IMR-90 (cell line): ENCODE measurements at regions not wholly inside any gene's neighbourhood (a gene's known extent, or its start where the extent isn't known, plus 50 kb on each side); places are given as distances from the start of the nearest gene placed in this dataset.

Experiments used
- ATAC-seq: fragments of 200-7000 bp; cut with Tn5 transposase; 2 replicates; pipeline ENCODE4 v1.9.1; 2020; ENCODE audit warnings: low read depth, mild to moderate bottlenecking, moderate library complexity
- BruUV-seq: library from RNA; stranded (reverse); fragments of 400-500 nt; replicated peaks from 2 replicates; lab custom pipeline; 2021; lab: Mats Ljungman, UMichigan
- CTCF ChIA-PET: fragments of 300-600 bp; formaldehyde crosslinking; extraction: SDS; loops from one replicate; lab custom pipeline; 2021; ENCODE audit warnings: antibody characterized with exemption; lab: Yijun Ruan, JAX
- POLR2A ChIA-PET: fragments of 300-600 bp; sonication (Branson Sonifier 250); formaldehyde crosslinking; loops from one replicate; lab custom pipeline; 2022; ENCODE audit warnings: antibody characterized with exemption; ENCODE audit not compliant: unreplicated experiment; lab: Charles Lee
- DNase-seq: peaks from one replicate; pipeline ENCODE4 v3.0.0; 2013
- H2AFZ ChIP-seq: replicated peaks from 2 replicates; pipeline ENCODE3; 2013; ENCODE audit warnings: low read length, mild to moderate bottlenecking; ENCODE audit not compliant: poor library complexity
- H2AK5ac ChIP-seq: 2 replicates; pipeline ENCODE4 v1.6.1; 2013; ENCODE audit warnings: low read depth, low read length, inconsistent platforms
- H2AK9ac ChIP-seq: replicated peaks from 2 replicates; pipeline ENCODE3; 2013; ENCODE audit warnings: mild to moderate bottlenecking, low read depth, low read length, moderate library complexity; ENCODE audit not compliant: poor library complexity
- H2BK120ac ChIP-seq: 2 replicates; pipeline ENCODE4 v1.6.1; 2013; ENCODE audit warnings: low read depth, low read length, inconsistent platforms
- H2BK15ac ChIP-seq: 3 replicates; pipeline ENCODE4 v1.6.1; 2013; ENCODE audit warnings: low read depth, low read length, inconsistent platforms
- H2BK20ac ChIP-seq: 2 replicates; pipeline ENCODE4 v1.6.1; 2013; ENCODE audit warnings: low read depth, mild to moderate bottlenecking, inconsistent platforms, low read length, moderate library complexity
- H2BK5ac ChIP-seq: 2 replicates; pipeline ENCODE4 v1.6.1; 2013; ENCODE audit warnings: mild to moderate bottlenecking, low read depth, low read length, inconsistent platforms; ENCODE audit not compliant: poor library complexity, severe bottlenecking
- H3K14ac ChIP-seq: replicated peaks from 2 replicates; pipeline ENCODE4 v1.6.1; 2013; ENCODE audit warnings: low read depth, low read length, inconsistent platforms
- H3K18ac ChIP-seq: 2 replicates; pipeline ENCODE4 v1.6.1; 2013; ENCODE audit warnings: low read depth, low read length, control low read depth
- H3K23ac ChIP-seq: 2 replicates; pipeline ENCODE4 v1.6.1; 2013; ENCODE audit warnings: low read depth, low read length, inconsistent platforms
- H3K27ac ChIP-seq: 2 replicates; pipeline ENCODE4 v1.5.1; 2013; ENCODE audit warnings: mild to moderate bottlenecking, control low read depth, low read length; ENCODE audit not compliant: insufficient read depth
- H3K27me3 ChIP-seq: 2 replicates; pipeline ENCODE4 v1.6.1; 2013; ENCODE audit warnings: low read length; ENCODE audit not compliant: control insufficient read depth, insufficient read depth
- H3K36me3 ChIP-seq: 2 replicates; pipeline ENCODE4 v1.6.1; 2013; ENCODE audit warnings: low read length, mixed read lengths; ENCODE audit not compliant: control insufficient read depth, insufficient read depth
- H3K4ac ChIP-seq: 2 replicates; pipeline ENCODE4 v1.6.1; 2013; ENCODE audit warnings: low read depth, low read length, inconsistent platforms
- H3K4me1 ChIP-seq: 2 replicates; pipeline ENCODE4 v1.6.1; 2013; ENCODE audit warnings: low read length, mixed read lengths; ENCODE audit not compliant: control insufficient read depth, insufficient read depth
- H3K4me2 ChIP-seq: 2 replicates; pipeline ENCODE4 v1.6.1; 2013; ENCODE audit warnings: low read depth, mild to moderate bottlenecking, control low read depth, low read length, moderate library complexity
- H3K4me3 ChIP-seq: 2 replicates; pipeline ENCODE4 v1.5.1; 2013; ENCODE audit warnings: low read depth, mild to moderate bottlenecking, control low read depth, low read length, moderate library complexity; ENCODE audit not compliant: insufficient read depth
- H3K56ac ChIP-seq: 2 replicates; pipeline ENCODE4 v1.6.1; 2013; ENCODE audit warnings: low read length, inconsistent platforms; ENCODE audit not compliant: insufficient read depth; ENCODE audit errors: extremely low read depth
- H3K79me1 ChIP-seq, 2 experiments: 2 replicates each; pipeline ENCODE4 v1.6.1; 2013; ENCODE audit warnings: low read length in 2 of 2, inconsistent platforms in 1 of 2, low read depth in 1 of 2
- H3K9ac ChIP-seq: 2 replicates; pipeline ENCODE4 v1.6.1; 2013; ENCODE audit warnings: low read depth, low read length, control low read depth
- H3K9me1 ChIP-seq: 2 replicates; pipeline ENCODE4 v1.6.1; 2013; ENCODE audit warnings: low read length, inconsistent platforms; ENCODE audit not compliant: insufficient read depth
- H3K9me3 ChIP-seq: 2 replicates; pipeline ENCODE4 v1.6.1; 2013; ENCODE audit warnings: low read length; ENCODE audit not compliant: control insufficient read depth, insufficient read depth
- H4K20me1 ChIP-seq: 2 replicates; pipeline ENCODE4 v1.6.1; 2013; ENCODE audit warnings: low read length, inconsistent platforms; ENCODE audit not compliant: insufficient read depth
- H4K5ac ChIP-seq: 2 replicates; pipeline ENCODE4 v1.6.1; 2013; ENCODE audit warnings: mild to moderate bottlenecking, low read depth, low read length, control low read depth
- H4K8ac ChIP-seq, 2 experiments: 2 replicates each; pipeline ENCODE4 v1.6.1; 2013; ENCODE audit warnings: low read depth in 2 of 2, low read length in 2 of 2, control low read depth in 1 of 2, inconsistent platforms in 1 of 2
- H4K91ac ChIP-seq: 2 replicates; pipeline ENCODE4 v1.6.1; 2013; ENCODE audit warnings: low read depth, low read length, inconsistent platforms; ENCODE audit not compliant: insufficient read depth
- BHLHE40 ChIP-seq: fragments of 150-350 bp; IDR thresholded peaks from 2 replicates; pipeline ENCODE4 v1.6.1; 2016; ENCODE audit warnings: mild to moderate bottlenecking, low read depth, low read length
- CEBPB ChIP-seq: IDR thresholded peaks from 2 replicates; pipeline ENCODE4 v1.6.1; 2012; ENCODE audit warnings: low read depth, low read length, improper control_type of control experiment
- CHD1 ChIP-seq: IDR thresholded peaks from 2 replicates; pipeline ENCODE4 v1.6.1; 2012; ENCODE audit warnings: low read depth, low read length, improper control_type of control experiment
- FOS ChIP-seq: fragments of 150-350 bp; IDR thresholded peaks from 2 replicates; pipeline ENCODE4 v1.6.1; 2016; ENCODE audit warnings: low read depth, low read length
- MAFK ChIP-seq: IDR thresholded peaks from 2 replicates; pipeline ENCODE4 v1.6.1; 2012; ENCODE audit warnings: low read depth, low read length, improper control_type of control experiment
- MAZ ChIP-seq: IDR thresholded peaks from 2 replicates; pipeline ENCODE4 v1.6.1; 2012; ENCODE audit warnings: low read depth, mild to moderate bottlenecking, low read length, improper control_type of control experiment, moderate library complexity, borderline replicate concordance
- MXI1 ChIP-seq: IDR thresholded peaks from 2 replicates; pipeline ENCODE4 v1.6.1; 2012; ENCODE audit warnings: low read depth, mild to moderate bottlenecking, low read length, moderate library complexity, borderline replicate concordance
- NFE2L2 ChIP-seq: fragments of 150-350 bp; IDR thresholded peaks from 2 replicates; pipeline ENCODE4 v1.6.1; 2016; ENCODE audit warnings: low read depth, mild to moderate bottlenecking, low read length
- POLR2A ChIP-seq: IDR thresholded peaks from 2 replicates; pipeline ENCODE4 v1.6.1; 2012; ENCODE audit warnings: mild to moderate bottlenecking, low read depth, low read length
- RAD21 ChIP-seq: IDR thresholded peaks from 2 replicates; pipeline ENCODE4 v1.6.1; 2012; ENCODE audit warnings: low read length, improper control_type of control experiment
- RCOR1 ChIP-seq: IDR thresholded peaks from 2 replicates; pipeline ENCODE4 v1.6.1; 2012; ENCODE audit warnings: mild to moderate bottlenecking, low read length, improper control_type of control experiment; ENCODE audit not compliant: insufficient replicate concordance
- RFX5 ChIP-seq: IDR thresholded peaks from 2 replicates; pipeline ENCODE4 v1.8.0; 2012; ENCODE audit warnings: low read depth, mild to moderate bottlenecking, low read length, moderate library complexity
- SMC3 ChIP-seq: fragments of 150-350 bp; IDR thresholded peaks from 2 replicates; pipeline ENCODE4 v1.6.1; 2016; ENCODE audit warnings: low read depth, mild to moderate bottlenecking, antibody characterized with exemption, low read length, moderate library complexity
- WGBS, 2 experiments: methylation state at CpG; one replicate each; pipeline versions ENCODE4 v1.1.5 to v1.1.7; 2013; ENCODE audit warnings: missing lambda C conversion rate in 2 of 2; ENCODE audit not compliant: insufficient read length in 1 of 2; ENCODE audit errors: extremely low coverage in 2 of 2; 5-methylcytosine and 5-hydroxymethylcytosine counted together
- dilution Hi-C: fragments of 300-500 bp; cut with HindIII; formaldehyde crosslinking; loops from one replicate; pipeline ENCODE4 v1.14.3; 2018; ENCODE audit warnings: low sequenced_read_pairs; ENCODE audit not compliant: unreplicated experiment
- in situ Hi-C: fragments of 300-500 bp; cut with MboI; formaldehyde crosslinking; loops from 3 replicates; pipeline ENCODE4 v1.14.3; 2019; ENCODE audit warnings: low sequenced_read_pairs, inconsistent platforms, mixed read lengths
- intact Hi-C: fragments of 100-400 bp; cut with micrococcal nuclease; formaldehyde crosslinking; loops from 2 replicates; pipeline ENCODE4 v1.10.0; 2022
- TF ChIP-seq, protein P1 (sequence below): fragments of 150-350 bp; IDR thresholded peaks from 2 replicates; pipeline ENCODE4 v1.6.1; 2017; ENCODE audit warnings: mild to moderate bottlenecking, antibody characterized with exemption, low read length, low read depth
- TF ChIP-seq, protein P2 (sequence below): fragments of 150-350 bp; IDR thresholded peaks from 2 replicates; pipeline ENCODE4 v1.6.1; 2016; ENCODE audit warnings: low read depth, mild to moderate bottlenecking, low read length, moderate library complexity, borderline replicate concordance
- TF ChIP-seq, protein P3 (sequence below): conservative IDR thresholded peaks from 2 replicates; pipeline ENCODE4 v1.5.1; 2012; ENCODE audit warnings: mild to moderate bottlenecking, low read depth, low read length, improper control_type of control experiment

DNA sequence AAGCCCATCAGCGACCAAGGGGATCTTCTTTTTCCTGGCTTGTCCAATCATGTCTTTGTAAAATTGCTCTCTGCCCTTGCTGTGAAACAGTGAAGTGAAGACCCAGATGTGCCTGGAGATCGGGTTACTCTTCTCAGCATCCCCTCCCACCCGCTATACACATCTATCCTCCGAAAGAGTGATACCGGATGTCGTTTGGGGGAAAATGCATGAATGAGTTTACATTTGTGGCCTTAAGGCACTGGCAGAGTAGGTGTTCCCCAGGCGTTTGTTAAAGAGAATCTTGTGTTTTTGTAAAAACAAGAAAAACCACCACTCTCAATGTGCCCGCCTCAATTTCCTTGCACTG lies 528.3 kb downstream of the CMPK2 start:
- no peak overlapping the region for H3K4me3 ChIP-seq
- no peak overlapping the region for H4K8ac ChIP-seq
- H2AFZ ChIP-seq: no peak overlapping the region
- no peak overlapping the region for H3K27ac ChIP-seq
- H3K4me1 ChIP-seq: no peaks in the 10 kb centered on the region
- H4K20me1 ChIP-seq: no peaks in the 10 kb centered on the region
- H2AK9ac ChIP-seq: no peak overlapping the region
- ATAC-seq (no peak), DNase-seq (no peak)
- no CpG with 5 or more reads among the region's 8 CpGs for WGBS, 2 experiments
- TF ChIP-seq CHD1 (no peak), MAZ (no peak), RFX5 (no peak), NFE2L2 (no peak), RCOR1 (no peak), SMC3 (no peak), RAD21 (no peak), FOS (no peak), MXI1 (no peak), MAFK (no peak), CEBPB (no peak), BHLHE40 (no peak), POLR2A (no peak)
- TF ChIP-seq, protein P1, sequence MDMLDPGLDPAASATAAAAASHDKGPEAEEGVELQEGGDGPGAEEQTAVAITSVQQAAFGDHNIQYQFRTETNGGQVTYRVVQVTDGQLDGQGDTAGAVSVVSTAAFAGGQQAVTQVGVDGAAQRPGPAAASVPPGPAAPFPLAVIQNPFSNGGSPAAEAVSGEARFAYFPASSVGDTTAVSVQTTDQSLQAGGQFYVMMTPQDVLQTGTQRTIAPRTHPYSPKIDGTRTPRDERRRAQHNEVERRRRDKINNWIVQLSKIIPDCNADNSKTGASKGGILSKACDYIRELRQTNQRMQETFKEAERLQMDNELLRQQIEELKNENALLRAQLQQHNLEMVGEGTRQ: no peak
- TF ChIP-seq, protein P2, sequence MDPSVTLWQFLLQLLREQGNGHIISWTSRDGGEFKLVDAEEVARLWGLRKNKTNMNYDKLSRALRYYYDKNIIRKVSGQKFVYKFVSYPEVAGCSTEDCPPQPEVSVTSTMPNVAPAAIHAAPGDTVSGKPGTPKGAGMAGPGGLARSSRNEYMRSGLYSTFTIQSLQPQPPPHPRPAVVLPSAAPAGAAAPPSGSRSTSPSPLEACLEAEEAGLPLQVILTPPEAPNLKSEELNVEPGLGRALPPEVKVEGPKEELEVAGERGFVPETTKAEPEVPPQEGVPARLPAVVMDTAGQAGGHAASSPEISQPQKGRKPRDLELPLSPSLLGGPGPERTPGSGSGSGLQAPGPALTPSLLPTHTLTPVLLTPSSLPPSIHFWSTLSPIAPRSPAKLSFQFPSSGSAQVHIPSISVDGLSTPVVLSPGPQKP: no peak
- TF ChIP-seq, protein P3, sequence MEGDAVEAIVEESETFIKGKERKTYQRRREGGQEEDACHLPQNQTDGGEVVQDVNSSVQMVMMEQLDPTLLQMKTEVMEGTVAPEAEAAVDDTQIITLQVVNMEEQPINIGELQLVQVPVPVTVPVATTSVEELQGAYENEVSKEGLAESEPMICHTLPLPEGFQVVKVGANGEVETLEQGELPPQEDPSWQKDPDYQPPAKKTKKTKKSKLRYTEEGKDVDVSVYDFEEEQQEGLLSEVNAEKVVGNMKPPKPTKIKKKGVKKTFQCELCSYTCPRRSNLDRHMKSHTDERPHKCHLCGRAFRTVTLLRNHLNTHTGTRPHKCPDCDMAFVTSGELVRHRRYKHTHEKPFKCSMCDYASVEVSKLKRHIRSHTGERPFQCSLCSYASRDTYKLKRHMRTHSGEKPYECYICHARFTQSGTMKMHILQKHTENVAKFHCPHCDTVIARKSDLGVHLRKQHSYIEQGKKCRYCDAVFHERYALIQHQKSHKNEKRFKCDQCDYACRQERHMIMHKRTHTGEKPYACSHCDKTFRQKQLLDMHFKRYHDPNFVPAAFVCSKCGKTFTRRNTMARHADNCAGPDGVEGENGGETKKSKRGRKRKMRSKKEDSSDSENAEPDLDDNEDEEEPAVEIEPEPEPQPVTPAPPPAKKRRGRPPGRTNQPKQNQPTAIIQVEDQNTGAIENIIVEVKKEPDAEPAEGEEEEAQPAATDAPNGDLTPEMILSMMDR: no peak
- in situ Hi-C loops (no loop called here), intact Hi-C loops (loop anchor here (10.0 kb wide), 1 partner anchor 603 kb away; no protein-coding TSS in a partner anchor), dilution Hi-C loops (no loop called here)
- no peak overlapping the region for H2BK15ac ChIP-seq
- H4K91ac ChIP-seq: no peak overlapping the region
- H2BK5ac ChIP-seq: no peak overlapping the region
- no peak overlapping the region for H3K14ac ChIP-seq
- POLR2A ChIA-PET: no interaction called here
- H3K36me3 ChIP-seq: no peaks in the 10 kb centered on the region
- no peaks in the 10 kb centered on the region for H3K9me1 ChIP-seq
- no peak overlapping the region for H3K23ac ChIP-seq
- no peak overlapping the region for H3K9ac ChIP-seq
- no peak overlapping the region for H3K4me2 ChIP-seq
- H3K18ac ChIP-seq: no peak overlapping the region
- no peaks in the 10 kb centered on the region for H3K27me3 ChIP-seq
- H2AK5ac ChIP-seq: no peak overlapping the region
- no peak overlapping the region for H3K4ac ChIP-seq
- no peak overlapping the region for H2BK20ac ChIP-seq
- no peaks in the 10 kb centered on the region for H3K9me3 ChIP-seq
- H2BK120ac ChIP-seq: no peak overlapping the region
- CTCF ChIA-PET: no interaction called here
- no peaks in the 10 kb centered on the region for H3K79me1 ChIP-seq
- BruUV-seq: no TSS peak
- H4K5ac ChIP-seq: no peak overlapping the region
- H3K56ac ChIP-seq: no peak overlapping the region
